B cell (primary cell): ENCODE measurements at regions not wholly inside any gene's neighbourhood (a gene's known extent, or its start where the extent isn't known, plus 50 kb on each side); places are given as distances from the start of the nearest gene placed in this dataset.

Source experiments
- EZH2 ChIP-seq: IDR thresholded peaks from 2 replicates; pipeline ENCODE4 v1.6.1; 2012; ENCODE audit warnings: borderline replicate concordance, low read depth, mild to moderate bottlenecking, moderate library complexity, low read length; ENCODE audit not compliant: insufficient read depth, poor library complexity, severe bottlenecking
- TF ChIP-seq, protein P1 (sequence below): fragments of 200-600 bp; IDR thresholded peaks from one replicate; pipeline ENCODE4 v1.8.0; 2022; ENCODE audit warnings: antibody characterized with exemption, mild to moderate bottlenecking

DNA sequence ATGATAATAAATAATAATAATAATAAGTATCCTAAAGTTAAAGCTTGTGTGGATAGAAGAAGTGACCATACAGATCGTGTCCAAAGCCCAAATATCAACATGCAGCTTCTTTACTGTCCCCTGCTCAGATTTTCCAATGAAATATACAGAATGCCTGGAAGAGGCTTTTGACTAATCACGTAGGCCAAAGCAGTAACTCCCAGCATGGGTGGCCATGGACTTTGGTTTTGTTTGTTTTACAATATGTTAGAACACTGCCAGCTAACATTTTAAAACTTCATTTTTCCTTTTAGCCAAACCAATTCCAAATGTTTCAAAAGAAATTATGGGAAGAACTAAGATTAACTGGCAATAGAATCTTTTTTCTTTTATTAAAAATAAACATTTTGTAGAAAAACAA lies 400.0 kb upstream of the FLRT2 start:
- TF ChIP-seq, protein P1, sequence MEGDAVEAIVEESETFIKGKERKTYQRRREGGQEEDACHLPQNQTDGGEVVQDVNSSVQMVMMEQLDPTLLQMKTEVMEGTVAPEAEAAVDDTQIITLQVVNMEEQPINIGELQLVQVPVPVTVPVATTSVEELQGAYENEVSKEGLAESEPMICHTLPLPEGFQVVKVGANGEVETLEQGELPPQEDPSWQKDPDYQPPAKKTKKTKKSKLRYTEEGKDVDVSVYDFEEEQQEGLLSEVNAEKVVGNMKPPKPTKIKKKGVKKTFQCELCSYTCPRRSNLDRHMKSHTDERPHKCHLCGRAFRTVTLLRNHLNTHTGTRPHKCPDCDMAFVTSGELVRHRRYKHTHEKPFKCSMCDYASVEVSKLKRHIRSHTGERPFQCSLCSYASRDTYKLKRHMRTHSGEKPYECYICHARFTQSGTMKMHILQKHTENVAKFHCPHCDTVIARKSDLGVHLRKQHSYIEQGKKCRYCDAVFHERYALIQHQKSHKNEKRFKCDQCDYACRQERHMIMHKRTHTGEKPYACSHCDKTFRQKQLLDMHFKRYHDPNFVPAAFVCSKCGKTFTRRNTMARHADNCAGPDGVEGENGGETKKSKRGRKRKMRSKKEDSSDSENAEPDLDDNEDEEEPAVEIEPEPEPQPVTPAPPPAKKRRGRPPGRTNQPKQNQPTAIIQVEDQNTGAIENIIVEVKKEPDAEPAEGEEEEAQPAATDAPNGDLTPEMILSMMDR, result no peak
- no peak for TF ChIP-seq EZH2
